GM12878 (cell line): ENCODE measurements at regions not wholly inside any gene's neighbourhood (a gene's known extent, or its start where the extent isn't known, plus 50 kb on each side); places are given as distances from the start of the nearest gene placed in this dataset.

Experiments used
- ATAC-seq: fragments of 200-7000 bp; cut with Tn5 transposase; 3 replicates; pipeline ENCODE4 v1.9.1; 2020; ENCODE audit warnings: mild to moderate bottlenecking, moderate library complexity
- BruUV-seq: library from RNA; stranded (reverse); fragments of 400-500 nt; replicated peaks from 2 replicates; lab custom pipeline; 2021; lab: Mats Ljungman, UMichigan
- CTCF ChIA-PET: fragments of 300-600 bp; sonication (Branson Sonifier 250); formaldehyde crosslinking; extraction: SDS; loops from one replicate; lab custom pipeline; 2021; ENCODE audit warnings: inconsistent platforms; lab: Yijun Ruan, JAX
- POLR2A ChIA-PET: fragments of 350-600 bp; formaldehyde crosslinking; extraction: SDS; loops from one replicate; lab custom pipeline; 2021; ENCODE audit warnings: inconsistent platforms; lab: Charles Lee
- RAD21 ChIA-PET: fragments of 300-600 bp; sonication (Branson Sonifier 250); formaldehyde crosslinking; loops from one replicate; lab custom pipeline; 2023; ENCODE audit warnings: antibody characterized with exemption; ENCODE audit not compliant: unreplicated experiment; lab: Charles Lee
- SMC1A ChIA-PET: fragments of 300-600 bp; sonication (Branson Sonifier 250); formaldehyde crosslinking; loops from one replicate; lab custom pipeline; 2023; ENCODE audit not compliant: unreplicated experiment, uncharacterized antibody; lab: Charles Lee
- DNase-seq: peaks from one replicate; pipeline ENCODE4 v3.0.0-alpha.2; 2011; ENCODE audit warnings: low read depth, low spot score
- FAIRE-seq: peaks from 3 replicates; lab custom pipeline; 2011; peaks lifted over from hg19 to GRCh38; lab: Jason Lieb, UNC
- H2AFZ ChIP-seq: 2 replicates; pipeline ENCODE4 v1.6.0; 2011; ENCODE audit warnings: low read depth, low read length, control low read depth; ENCODE audit not compliant: control insufficient read depth
- H3K27ac ChIP-seq: 2 replicates; pipeline ENCODE4 v1.5.1; 2011; ENCODE audit warnings: control low read depth; ENCODE audit not compliant: control insufficient read depth, insufficient read depth
- H3K27me3 ChIP-seq, 2 experiments: replicated peaks in 1 of 2; 2 replicates each; pipeline versions ENCODE4 v1.6.0 to v1.6.1; 2011; ENCODE audit warnings: low read length in 1 of 2; ENCODE audit not compliant: control insufficient read depth in 2 of 2, insufficient read depth in 2 of 2
- H3K36me3 ChIP-seq, 2 experiments: 2 replicates each; pipeline ENCODE4 v1.5.1; 2011; ENCODE audit warnings: low read length in 1 of 2; ENCODE audit not compliant: control insufficient read depth in 2 of 2, insufficient read depth in 2 of 2
- H3K4me1 ChIP-seq: 2 replicates; pipeline ENCODE4 v1.6.1; 2011; ENCODE audit warnings: mild to moderate bottlenecking, low read length, moderate library complexity, mixed read lengths; ENCODE audit not compliant: control insufficient read depth, insufficient read depth
- H3K4me2 ChIP-seq: 2 replicates; pipeline ENCODE4 v1.6.0; 2011; ENCODE audit warnings: control low read depth; ENCODE audit not compliant: control insufficient read depth, insufficient read depth
- H3K4me3 ChIP-seq: fragments of 200-600 bp; sonication (generic); 2 replicates; pipeline ENCODE4 v1.5.1; 2016
- H3K79me2 ChIP-seq: 2 replicates; pipeline ENCODE4 v1.6.0; 2011; ENCODE audit warnings: low read length; ENCODE audit not compliant: control insufficient read depth, insufficient read depth
- H3K9ac ChIP-seq: 2 replicates; pipeline ENCODE4 v1.8.0; 2011; ENCODE audit warnings: low read length, control low read depth, mixed read lengths; ENCODE audit not compliant: control insufficient read depth, insufficient read depth
- H3K9me3 ChIP-seq: replicated peaks from 3 replicates; pipeline ENCODE4 v1.5.1; 2011; ENCODE audit warnings: mild to moderate bottlenecking, low read length; ENCODE audit not compliant: control insufficient read depth, insufficient read depth
- H4K20me1 ChIP-seq: 2 replicates; pipeline ENCODE4 v1.6.0; 2011; ENCODE audit not compliant: control insufficient read depth, insufficient read depth
- CUX1 ChIP-seq: IDR thresholded peaks from 2 replicates; pipeline ENCODE4 v1.6.1; 2012; ENCODE audit warnings: improper control_type of control experiment, low read depth, low read length; ENCODE audit not compliant: insufficient replicate concordance
- DPF2 ChIP-seq: fragments of 450-650 bp; IDR thresholded peaks from 2 replicates; pipeline ENCODE4 v1.6.1; 2017; ENCODE audit warnings: mild to moderate bottlenecking
- GABPA ChIP-seq: IDR thresholded peaks from 2 replicates; pipeline ENCODE4 v1.6.1; 2014; ENCODE audit warnings: antibody characterized with exemption, low read depth, mild to moderate bottlenecking, inconsistent platforms
- HDGF ChIP-seq: fragments of 450-650 bp; IDR thresholded peaks from 2 replicates; pipeline ENCODE4 v1.6.1; 2016; ENCODE audit warnings: antibody characterized with exemption
- JUNB ChIP-seq: IDR thresholded peaks from 2 replicates; pipeline ENCODE4 v1.6.1; 2016; ENCODE audit warnings: antibody characterized with exemption, mild to moderate bottlenecking
- MTA2 ChIP-seq: fragments of 450-650 bp; IDR thresholded peaks from 2 replicates; pipeline ENCODE4 v1.6.1; 2016; ENCODE audit warnings: low read depth, mild to moderate bottlenecking, moderate library complexity
- MXI1 ChIP-seq: fragments of 150-350 bp; IDR thresholded peaks from 2 replicates; pipeline ENCODE4 v1.6.1; 2011; ENCODE audit warnings: low read depth, mild to moderate bottlenecking, inconsistent platforms, low read length, improper control_type of control experiment
- NFYA ChIP-seq: IDR thresholded peaks from 2 replicates; pipeline ENCODE4 v1.6.1; 2011; ENCODE audit warnings: low read depth, mild to moderate bottlenecking, low read length, improper control_type of control experiment, borderline replicate concordance
- NRF1 ChIP-seq: conservative IDR thresholded peaks from 2 replicates; pipeline ENCODE4 v1.6.1; 2011; ENCODE audit warnings: mild to moderate bottlenecking, low read depth, low read length, improper control_type of control experiment
- RFX5 ChIP-seq: IDR thresholded peaks from 2 replicates; pipeline ENCODE4 v1.6.1; 2011; ENCODE audit warnings: low read depth, low read length, improper control_type of control experiment
- SMAD5 ChIP-seq: IDR thresholded peaks from 2 replicates; pipeline ENCODE4 v1.6.1; 2016; ENCODE audit warnings: antibody characterized with exemption, low read depth
- ZBED1 ChIP-seq: IDR thresholded peaks from 2 replicates; pipeline ENCODE4 v1.6.1; 2016; ENCODE audit warnings: borderline replicate concordance
- ZBTB4 ChIP-seq: fragments of 450-650 bp; formaldehyde crosslinking; IDR thresholded peaks from 2 replicates; pipeline ENCODE4 v1.4.0; 2022; ENCODE audit warnings: mild to moderate bottlenecking, moderate library complexity
- ZNF217 ChIP-seq: fragments of 450-650 bp; IDR thresholded peaks from 2 replicates; pipeline ENCODE4 v1.6.1; 2017; ENCODE audit warnings: antibody characterized with exemption, mild to moderate bottlenecking
- WGBS: methylation state at CpG from one replicate; pipeline ENCODE4 v1.1.6; 2016; ENCODE audit warnings: low lambda C conversion rate; ENCODE audit not compliant: insufficient replicate concordance, insufficient coverage; ENCODE audit errors: missing lambda C conversion rate; 5-methylcytosine and 5-hydroxymethylcytosine counted together
- in situ Hi-C: fragments of 300-500 bp; cut with MboI; formaldehyde crosslinking; loops from 9 replicates; pipeline ENCODE4 v1.14.3; 2018; ENCODE audit warnings: mixed read lengths
- intact Hi-C: fragments of 100-400 bp; cut with micrococcal nuclease; formaldehyde crosslinking; loops from one replicate; pipeline ENCODE4 v1.14.2; 2022; ENCODE audit not compliant: unreplicated experiment
- TF ChIP-seq, protein P1 (sequence below): fragments of 450-650 bp; IDR thresholded peaks from 2 replicates; pipeline ENCODE4 v1.6.1; 2017; ENCODE audit warnings: low read depth, mild to moderate bottlenecking, moderate library complexity

GRCh38 chr13:90305796-90306195 is 1041.7 kb upstream of the MIR17HG start:
- H2AFZ ChIP-seq: no peak overlapping the region
- FAIRE-seq (no peak), DNase-seq (no peak), ATAC-seq (no peak)
- SMC1A ChIA-PET: no interaction called here
- H3K36me3 ChIP-seq: no peaks in the 10 kb centered on the region
- intact Hi-C loops (no loop called here), in situ Hi-C loops (no loop called here)
- no peaks in the 10 kb centered on the region for H3K27me3 ChIP-seq
- H4K20me1 ChIP-seq: no peaks in the 10 kb centered on the region
- no peak overlapping the region for H3K27ac ChIP-seq
- CTCF ChIA-PET: no interaction called here
- no peaks in the 10 kb centered on the region for H3K9me3 ChIP-seq
- H3K4me2 ChIP-seq: no peak overlapping the region
- POLR2A ChIA-PET: no interaction called here
- 0% methylated on average over 1 of the region's 1 CpG for WGBS
- no peaks in the 10 kb centered on the region for H3K79me2 ChIP-seq
- no peak overlapping the region for H3K9ac ChIP-seq
- RAD21 ChIA-PET: no interaction called here
- H3K4me3 ChIP-seq: no peak overlapping the region
- H3K4me1 ChIP-seq: no peaks in the 10 kb centered on the region
- BruUV-seq: no TSS peak
- no peak for TF ChIP-seq SMAD5
- TF ChIP-seq ZNF217: no peak
- no peak for TF ChIP-seq JUNB
- TF ChIP-seq NFYA: no peak
- no peak for TF ChIP-seq NRF1
- no peak for TF ChIP-seq MXI1
- no peak for TF ChIP-seq DPF2
- no peak for TF ChIP-seq RFX5
- no peak for TF ChIP-seq CUX1
- no peak for TF ChIP-seq GABPA
- TF ChIP-seq, protein P1, sequence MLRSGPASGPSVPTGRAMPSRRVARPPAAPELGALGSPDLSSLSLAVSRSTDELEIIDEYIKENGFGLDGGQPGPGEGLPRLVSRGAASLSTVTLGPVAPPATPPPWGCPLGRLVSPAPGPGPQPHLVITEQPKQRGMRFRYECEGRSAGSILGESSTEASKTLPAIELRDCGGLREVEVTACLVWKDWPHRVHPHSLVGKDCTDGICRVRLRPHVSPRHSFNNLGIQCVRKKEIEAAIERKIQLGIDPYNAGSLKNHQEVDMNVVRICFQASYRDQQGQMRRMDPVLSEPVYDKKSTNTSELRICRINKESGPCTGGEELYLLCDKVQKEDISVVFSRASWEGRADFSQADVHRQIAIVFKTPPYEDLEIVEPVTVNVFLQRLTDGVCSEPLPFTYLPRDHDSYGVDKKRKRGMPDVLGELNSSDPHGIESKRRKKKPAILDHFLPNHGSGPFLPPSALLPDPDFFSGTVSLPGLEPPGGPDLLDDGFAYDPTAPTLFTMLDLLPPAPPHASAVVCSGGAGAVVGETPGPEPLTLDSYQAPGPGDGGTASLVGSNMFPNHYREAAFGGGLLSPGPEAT: no peak
- TF ChIP-seq ZBED1: no peak
- no peak for TF ChIP-seq ZBTB4 (CRISPR knock-in tag)
- no peak for TF ChIP-seq MTA2
- TF ChIP-seq HDGF: no peak
